HFF-Myc (cell line): ENCODE measurements at regions not wholly inside any gene's neighbourhood (a gene's known extent, or its start where the extent isn't known, plus 50 kb on each side); places are given as distances from the start of the nearest gene placed in this dataset.

Experiments
- DNase-seq: peaks from one replicate; pipeline ENCODE4 v3.0.0-alpha.2; 2011; ENCODE audit warnings: low read depth; ENCODE audit errors: extremely low read depth
- H3K4me3 ChIP-seq: replicated peaks from 2 replicates; pipeline ENCODE4 v1.5.1; 2011; ENCODE audit warnings: low read depth, mild to moderate bottlenecking, control low read depth, low read length
- CTCF ChIP-seq: IDR thresholded peaks from 2 replicates; pipeline ENCODE4 v1.5.1; 2012; ENCODE audit warnings: mild to moderate bottlenecking, low read depth, low read length, control low read depth; ENCODE audit errors: missing control alignments

GRCh38 chr11:97844016-97844415 is 1176.7 kb upstream of the CNTN5 start:
- TF ChIP-seq CTCF: no peak
- no peak overlapping the region for H3K4me3 ChIP-seq
- DNase-seq: no peak

GRCh38 chr11:97847730-97848129 is 1173.0 kb upstream of the CNTN5 start:
- no peak for TF ChIP-seq CTCF
- H3K4me3 ChIP-seq: no peak overlapping the region
- DNase-seq: no peak

GRCh38 chr11:97850701-97851100 is 1170.0 kb upstream of the CNTN5 start:
- no peak overlapping the region for H3K4me3 ChIP-seq
- no peak for DNase-seq
- no peak for TF ChIP-seq CTCF

GRCh38 chr11:97854357-97854756 is 1166.4 kb upstream of the CNTN5 start:
- no peak overlapping the region for H3K4me3 ChIP-seq
- no peak for DNase-seq
- TF ChIP-seq CTCF: no peak

- H3K4me3 ChIP-seq: no peak overlapping the region
- TF ChIP-seq CTCF: no peak
- no peak for DNase-seq
These were observed 1165.9 kb upstream of the CNTN5 start for GRCh38 chr11:97854877-97855276.

GRCh38 chr11:97856666-97857065 is 1164.1 kb upstream of the CNTN5 start:
- no peak overlapping the region for H3K4me3 ChIP-seq
- no peak for TF ChIP-seq CTCF
- DNase-seq: no peak

GRCh38 chr11:97860237-97860636 is 1160.5 kb upstream of the CNTN5 start:
- TF ChIP-seq CTCF: no peak
- no peak for DNase-seq
- no peak overlapping the region for H3K4me3 ChIP-seq
